SU-DHL-6 (cell line): ENCODE measurements at regions not wholly inside any gene's neighbourhood (a gene's known extent, or its start where the extent isn't known, plus 50 kb on each side); places are given as distances from the start of the nearest gene placed in this dataset.

Experiments
- H2AFZ ChIP-seq: fragments of 200-600 bp; sonication (generic); 2 replicates; pipeline ENCODE4 v1.6.1; 2014; ENCODE audit warnings: low read depth, mild to moderate bottlenecking, moderate library complexity, mixed read lengths, antibody characterized with exemption, low read length; ENCODE audit not compliant: severe bottlenecking
- H3F3A ChIP-seq: fragments of 200-600 bp; shearing (Covaris generic); 2 replicates; pipeline ENCODE4 v1.6.0; 2016; ENCODE audit warnings: antibody characterized with exemption, mild to moderate bottlenecking; ENCODE audit not compliant: insufficient read depth
- H3K27ac ChIP-seq: fragments of 200-600 bp; sonication (generic); 2 replicates; pipeline ENCODE4 v1.5.1; 2016; ENCODE audit warnings: low read depth, mild to moderate bottlenecking, low read length, moderate library complexity, mixed read lengths
- H3K27me3 ChIP-seq: fragments of 200-600 bp; sonication (generic), shearing (Covaris generic); 2 replicates; pipeline ENCODE4 v1.6.0; 2014; ENCODE audit warnings: mild to moderate bottlenecking, low read length
- H3K36me3 ChIP-seq: fragments of 200-600 bp; sonication (generic); 2 replicates; pipeline ENCODE4 v1.6.1; 2014; ENCODE audit warnings: mild to moderate bottlenecking, low read length, mixed read lengths
- H3K4me2 ChIP-seq: fragments of 300-600, 200-600 bp; shearing (Covaris generic), sonication (generic); 2 replicates; pipeline ENCODE4 v1.6.0; 2014; ENCODE audit warnings: low read length, low read depth, mild to moderate bottlenecking; ENCODE audit not compliant: poor library complexity, severe bottlenecking
- H3K4me3 ChIP-seq: fragments of 200-600 bp; sonication (generic); 2 replicates; pipeline ENCODE4 v1.5.1; 2014; ENCODE audit warnings: antibody characterized with exemption, low read length, mild to moderate bottlenecking, mixed read lengths; ENCODE audit not compliant: insufficient read depth, poor library complexity, severe bottlenecking
- H3K79me2 ChIP-seq: fragments of 200-600 bp; sonication (generic); 2 replicates; pipeline ENCODE4 v1.6.1; 2014; ENCODE audit warnings: mild to moderate bottlenecking, low read length, moderate library complexity; ENCODE audit not compliant: insufficient read depth
- H3K9ac ChIP-seq: fragments of 200-600 bp; sonication (generic); 2 replicates; pipeline ENCODE4 v1.7.0; 2014; ENCODE audit warnings: mild to moderate bottlenecking, low read length
- H3K9me2 ChIP-seq: fragments of 200-600 bp; sonication (generic); replicated peaks from 2 replicates; pipeline ENCODE4 v1.6.1; 2014; ENCODE audit warnings: low read length; ENCODE audit not compliant: insufficient read depth
- H3K9me3 ChIP-seq: fragments of 200-600 bp; sonication (generic); 2 replicates; pipeline ENCODE4 v1.6.1; 2014; ENCODE audit warnings: low read length, mixed read lengths; ENCODE audit not compliant: insufficient read depth
- H4K20me1 ChIP-seq: fragments of 200-600 bp; sonication (generic); 2 replicates; pipeline ENCODE4 v1.6.1; 2014; ENCODE audit warnings: low read depth, mild to moderate bottlenecking, antibody characterized with exemption, low read length, moderate library complexity, mixed read lengths
- CTCF ChIP-seq: fragments of 200-600 bp; sonication (generic); IDR thresholded peaks from one replicate; pipeline ENCODE4 v1.5.1; 2017; ENCODE audit warnings: antibody characterized with exemption, mild to moderate bottlenecking, low read length, moderate library complexity; ENCODE audit not compliant: insufficient read depth, poor library complexity, severe bottlenecking
- EZH2phosphoT487 ChIP-seq: fragments of 200-600 bp; sonication (generic), shearing (Covaris generic); conservative IDR thresholded peaks from 2 replicates; pipeline ENCODE4 v1.6.1; 2018; ENCODE audit warnings: mild to moderate bottlenecking, antibody characterized with exemption, low read length, moderate library complexity, mixed read lengths

GRCh38 chr9:16121168-16121567 lies 568.3 kb downstream of the CCDC171 start:
- Histone ChIP-seq H3K9ac (no peak overlapping the region), H2AFZ (no peak overlapping the region), H3K9me2 (no peaks in the 10 kb centered on the region), H3K27ac (no peak overlapping the region), H3K79me2 (no peaks in the 10 kb centered on the region), H3F3A (no peaks in the 10 kb centered on the region), H3K4me3 (no peak overlapping the region), H3K27me3 (no peaks in the 10 kb centered on the region), H3K4me2 (no peak overlapping the region), H3K9me3 (no peaks in the 10 kb centered on the region), H3K36me3 (no peaks in the 10 kb centered on the region), H4K20me1 (no peaks in the 10 kb centered on the region)
- no peak for TF ChIP-seq EZH2phosphoT487
- no peak for TF ChIP-seq CTCF

GRCh38 chr9:16121601-16122286 lies 568.9 kb downstream of the CCDC171 start:
- H3K9me2 ChIP-seq: no peaks in the 10 kb centered on the region
- H3K4me3 ChIP-seq: no peak overlapping the region
- H3K27me3 ChIP-seq: no peaks in the 10 kb centered on the region
- H3K9me3 ChIP-seq: no peaks in the 10 kb centered on the region
- no peaks in the 10 kb centered on the region for H3K79me2 ChIP-seq
- H3F3A ChIP-seq: no peaks in the 10 kb centered on the region
- H3K36me3 ChIP-seq: no peaks in the 10 kb centered on the region
- no peaks in the 10 kb centered on the region for H4K20me1 ChIP-seq
- no peak overlapping the region for H3K9ac ChIP-seq
- TF ChIP-seq EZH2phosphoT487: no peak
- no peak for TF ChIP-seq CTCF
- no peak overlapping the region for H3K27ac ChIP-seq
- H2AFZ ChIP-seq: no peak overlapping the region
- no peak overlapping the region for H3K4me2 ChIP-seq

- H3K4me2 ChIP-seq: no peak overlapping the region
- no peak overlapping the region for H3K9ac ChIP-seq
- H2AFZ ChIP-seq: no peak overlapping the region
- no peaks in the 10 kb centered on the region for H3F3A ChIP-seq
- TF ChIP-seq EZH2phosphoT487 (no peak), CTCF (no peak)
- no peaks in the 10 kb centered on the region for H3K36me3 ChIP-seq
- no peaks in the 10 kb centered on the region for H3K79me2 ChIP-seq
- no peaks in the 10 kb centered on the region for H4K20me1 ChIP-seq
- no peak overlapping the region for H3K27ac ChIP-seq
- H3K9me3 ChIP-seq: no peaks in the 10 kb centered on the region
- no peak overlapping the region for H3K4me3 ChIP-seq
- no peaks in the 10 kb centered on the region for H3K27me3 ChIP-seq
- H3K9me2 ChIP-seq: no peaks in the 10 kb centered on the region
Observed at GRCh38 chr9:16125629-16126028, 572.8 kb downstream of the CCDC171 start.
